ENCODE measurements at regions not wholly inside any gene's neighbourhood (a gene's known extent, or its start where the extent isn't known, plus 50 kb on each side); places are given as distances from the start of the nearest gene placed in this dataset.
A peak's percentile ranks its signal among the peaks of the same experiment; 100 is the strongest.

DNA sequence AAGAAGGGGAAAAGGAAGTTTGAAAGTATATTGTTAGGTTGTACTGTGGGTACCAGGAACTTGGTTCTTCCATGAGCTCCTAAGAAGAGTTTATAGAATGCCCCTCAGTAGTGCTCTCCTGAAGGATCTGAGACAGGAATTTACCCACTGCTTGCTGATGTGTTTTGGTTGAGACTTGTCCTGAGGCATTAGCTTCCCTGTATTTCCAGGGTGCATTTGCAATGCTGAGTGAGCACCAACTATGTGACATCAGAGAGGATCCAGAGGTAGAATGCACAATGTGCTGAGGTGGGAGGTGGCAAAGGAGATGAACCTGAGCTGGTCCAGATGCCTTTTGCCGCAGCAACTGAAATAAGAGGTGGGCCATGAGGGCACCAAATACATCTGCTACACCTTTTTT, 64.3 kb upstream of the LRRC3B start:
- Histone ChIP-seq H3K23ac (ENCODE audit: low read length) (no peak overlapping the region), H3K18ac (ENCODE audit: low read length) (no peak overlapping the region), H3K27me3 (ENCODE audit: insufficient read depth, low read length) (no peaks in the 10 kb centered on the region), H3K79me2 (ENCODE audit: control insufficient read depth, insufficient read depth, low read length, poor library complexity) (no peaks in the 10 kb centered on the region), H4K12ac (ENCODE audit: low read depth, low read length) (no peak overlapping the region), H3K27ac (ENCODE audit: low read depth, low read length) (no peak overlapping the region), H2BK120ac (ENCODE audit: insufficient read depth, low read length, poor library complexity) (no peak overlapping the region), H3K36me3 (ENCODE audit: control insufficient read depth in 1 of 2, insufficient read depth in 2 of 2, low read length in 2 of 2) (no peaks in the 10 kb centered on the region), H2AK5ac (ENCODE audit: low read length) (no peak overlapping the region), H4K8ac (ENCODE audit: low read depth, low read length) (no peak overlapping the region), H3K4me2 (ENCODE audit: low read length) (no peak overlapping the region), H3K4me1 (ENCODE audit: control insufficient read depth in 1 of 2, insufficient read depth in 2 of 2, low read length in 2 of 2) (peaks cover 0 to 4% of the 10 kb centered on the region in 2 experiments), H3K9me3 (ENCODE audit: insufficient read depth, low read depth, low read length) (no peaks in the 10 kb centered on the region), H3K9ac (ENCODE audit: low read length) (no peak overlapping the region), H4K91ac (ENCODE audit: low read depth, low read length) (no peak overlapping the region), H2AFZ (ENCODE audit: insufficient read depth, low read length, poor library complexity) (no peak overlapping the region), H3K4me3 (ENCODE audit: low read depth, low read length) (no peak overlapping the region), H3K14ac (ENCODE audit: low read length) (no peak overlapping the region), H2BK12ac (ENCODE audit: low read length) (no peak overlapping the region), H2BK5ac (ENCODE audit: low read depth, low read length, poor library complexity) (no peak overlapping the region), H3K4ac (ENCODE audit: low read depth, low read length) (no peak overlapping the region), H3K79me1 (ENCODE audit: low read length) (no peaks in the 10 kb centered on the region)
- no peak for DNase-seq
- no CpG with 5 or more reads among the region's 1 CpG for WGBS (ENCODE audit: extremely low coverage, insufficient coverage, insufficient read length)

DNA sequence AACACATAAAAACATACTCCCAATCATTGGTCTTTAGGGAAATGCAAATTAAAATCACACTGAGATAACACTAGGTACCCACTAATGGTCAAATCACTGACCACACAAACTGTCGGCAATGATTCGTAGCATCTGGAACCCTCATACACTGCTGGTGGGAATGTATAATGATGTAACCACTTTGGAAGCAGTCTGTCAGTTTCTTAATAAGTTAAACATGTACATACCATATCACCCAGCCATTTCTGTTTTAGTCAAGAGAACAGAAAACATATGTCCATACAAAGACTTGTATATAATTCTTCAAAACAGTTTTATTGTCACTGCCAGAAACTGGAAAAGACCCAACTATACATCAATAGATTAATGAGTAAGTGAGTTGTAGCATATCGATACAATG, 63.3 kb upstream of the LRRC3B start:
- H3K36me3 ChIP-seq (ENCODE audit: control insufficient read depth in 1 of 2, insufficient read depth in 2 of 2, low read length in 2 of 2), result no peaks in the 10 kb centered on the region

DNA sequence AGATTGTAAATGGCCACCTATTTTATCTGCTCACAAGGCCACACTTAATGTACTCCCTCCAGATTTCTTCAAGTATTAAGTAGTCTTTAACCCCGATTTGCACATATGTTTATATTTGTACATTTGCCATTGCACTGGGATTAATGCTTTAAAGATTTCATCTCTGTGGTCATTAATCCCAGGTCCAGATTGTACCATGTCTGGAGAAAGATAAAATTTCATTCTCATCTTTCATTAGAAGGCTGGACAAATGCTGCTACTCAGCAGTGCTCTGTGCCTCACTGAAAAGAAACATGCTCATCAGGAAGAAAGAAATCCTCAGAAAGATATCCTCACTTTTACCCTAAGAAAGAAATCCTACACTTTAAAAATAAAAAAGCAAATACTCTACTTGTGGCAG, 62.5 kb upstream of the LRRC3B start:
- H3K27me3 ChIP-seq (ENCODE audit: insufficient read depth, low read length), result no peaks in the 10 kb centered on the region
- no peak overlapping the region for H3K4me2 ChIP-seq (ENCODE audit: low read length)
- WGBS (ENCODE audit: extremely low coverage, insufficient coverage, insufficient read length), result no CpG with 5 or more reads among the region's 1 CpG
- H2AFZ ChIP-seq (ENCODE audit: insufficient read depth, low read length, poor library complexity), result no peak overlapping the region
- H3K4ac ChIP-seq (ENCODE audit: low read depth, low read length), result no peak overlapping the region
- H4K8ac ChIP-seq (ENCODE audit: low read depth, low read length), result no peak overlapping the region
- no peak overlapping the region for H2BK120ac ChIP-seq (ENCODE audit: insufficient read depth, low read length, poor library complexity)
- DNase-seq, result no peak
- H3K79me2 ChIP-seq (ENCODE audit: control insufficient read depth, insufficient read depth, low read length, poor library complexity), result no peaks in the 10 kb centered on the region
- H2BK12ac ChIP-seq (ENCODE audit: low read length), result no peak overlapping the region
- H3K9me3 ChIP-seq (ENCODE audit: insufficient read depth, low read depth, low read length), result no peaks in the 10 kb centered on the region
- no peak overlapping the region for H4K91ac ChIP-seq (ENCODE audit: low read depth, low read length)
- H2BK5ac ChIP-seq (ENCODE audit: low read depth, low read length, poor library complexity), result no peak overlapping the region
- peaks cover 0 to 4% of the 10 kb centered on the region in 2 experiments for H3K4me1 ChIP-seq (ENCODE audit: control insufficient read depth in 1 of 2, insufficient read depth in 2 of 2, low read length in 2 of 2)
- no peak overlapping the region for H2AK5ac ChIP-seq (ENCODE audit: low read length)
- no peak overlapping the region for H3K9ac ChIP-seq (ENCODE audit: low read length)
- H4K12ac ChIP-seq (ENCODE audit: low read depth, low read length), result no peak overlapping the region
- H3K4me3 ChIP-seq (ENCODE audit: low read depth, low read length), result no peak overlapping the region
- H3K23ac ChIP-seq (ENCODE audit: low read length), result no peak overlapping the region
- H3K14ac ChIP-seq (ENCODE audit: low read length), result no peak overlapping the region
- H3K27ac ChIP-seq (ENCODE audit: low read depth, low read length), result peak overlapping the region; percentile 58
- H3K79me1 ChIP-seq (ENCODE audit: low read length), result no peaks in the 10 kb centered on the region
- no peak overlapping the region for H3K18ac ChIP-seq (ENCODE audit: low read length)
- H3K36me3 ChIP-seq (ENCODE audit: control insufficient read depth in 1 of 2, insufficient read depth in 2 of 2, low read length in 2 of 2), result no peaks in the 10 kb centered on the region

More for the DNA sequence above, 63.3 kb upstream of the LRRC3B start:
- DNase-seq, result no peak
- Histone ChIP-seq H3K4me2 (ENCODE audit: low read length) (no peak overlapping the region), H3K9me3 (ENCODE audit: insufficient read depth, low read depth, low read length) (no peaks in the 10 kb centered on the region), H2BK120ac (ENCODE audit: insufficient read depth, low read length, poor library complexity) (no peak overlapping the region), H3K4me1 (ENCODE audit: control insufficient read depth in 1 of 2, insufficient read depth in 2 of 2, low read length in 2 of 2) (peaks cover 0 to 4% of the 10 kb centered on the region in 2 experiments), H2BK12ac (ENCODE audit: low read length) (no peak overlapping the region), H3K27ac (ENCODE audit: low read depth, low read length) (no peak overlapping the region), H3K4ac (ENCODE audit: low read depth, low read length) (no peak overlapping the region), H2AK5ac (ENCODE audit: low read length) (no peak overlapping the region), H4K8ac (ENCODE audit: low read depth, low read length) (no peak overlapping the region), H4K91ac (ENCODE audit: low read depth, low read length) (no peak overlapping the region), H3K27me3 (ENCODE audit: insufficient read depth, low read length) (no peaks in the 10 kb centered on the region), H4K12ac (ENCODE audit: low read depth, low read length) (no peak overlapping the region), H3K18ac (ENCODE audit: low read length) (no peak overlapping the region), H3K4me3 (ENCODE audit: low read depth, low read length) (no peak overlapping the region), H3K14ac (ENCODE audit: low read length) (no peak overlapping the region), H2AFZ (ENCODE audit: insufficient read depth, low read length, poor library complexity) (no peak overlapping the region), H3K79me1 (ENCODE audit: low read length) (no peaks in the 10 kb centered on the region), H2BK5ac (ENCODE audit: low read depth, low read length, poor library complexity) (no peak overlapping the region), H3K23ac (ENCODE audit: low read length) (no peak overlapping the region), H3K79me2 (ENCODE audit: control insufficient read depth, insufficient read depth, low read length, poor library complexity) (no peaks in the 10 kb centered on the region), H3K9ac (ENCODE audit: low read length) (no peak overlapping the region)
- WGBS (ENCODE audit: extremely low coverage, insufficient coverage, insufficient read length), result no CpG with 5 or more reads among the region's 3 CpGs

DNA sequence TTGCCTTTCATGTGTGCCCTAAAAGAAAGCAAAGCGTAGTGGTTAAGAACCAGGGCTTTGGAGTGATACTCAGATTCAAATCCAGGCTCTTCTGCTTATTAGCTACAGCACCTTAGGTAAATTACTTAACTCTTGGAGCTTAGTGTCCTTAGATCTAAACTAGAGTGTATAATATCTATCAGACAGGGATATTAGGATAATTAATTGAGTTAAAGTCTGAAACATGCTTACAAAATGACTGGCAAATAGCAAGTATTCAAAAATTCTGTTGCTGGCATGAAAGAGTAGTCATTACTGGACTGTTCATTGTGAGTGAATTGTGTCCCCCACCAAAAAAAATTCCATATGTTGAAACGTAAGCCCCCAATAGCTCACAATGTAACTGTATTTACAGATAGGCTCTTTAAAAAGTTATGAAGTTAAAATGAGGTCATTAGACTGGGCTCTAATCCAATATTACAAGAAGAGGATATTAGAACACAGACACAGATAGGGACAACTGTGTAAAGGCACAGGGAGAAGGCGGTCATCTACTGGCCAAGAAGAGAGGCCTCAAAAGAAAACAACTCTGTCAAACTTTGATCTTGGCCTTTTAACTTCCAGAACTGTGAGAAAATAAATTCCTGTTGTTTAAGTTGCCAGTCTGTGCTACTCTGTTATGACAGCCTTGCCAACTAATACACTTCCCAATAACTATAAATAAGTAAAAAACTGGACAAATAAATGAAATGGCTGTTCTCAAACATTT, 60.4 kb upstream of the LRRC3B start:
- Histone ChIP-seq H3K4me2 (ENCODE audit: low read length) (no peak overlapping the region), H3K23ac (ENCODE audit: low read length) (no peak overlapping the region), H3K27me3 (ENCODE audit: insufficient read depth, low read length) (no peaks in the 10 kb centered on the region), H4K12ac (ENCODE audit: low read depth, low read length) (no peak overlapping the region), H3K79me2 (ENCODE audit: control insufficient read depth, insufficient read depth, low read length, poor library complexity) (no peaks in the 10 kb centered on the region), H3K36me3 (ENCODE audit: control insufficient read depth in 1 of 2, insufficient read depth in 2 of 2, low read length in 2 of 2) (no peaks in the 10 kb centered on the region), H3K9ac (ENCODE audit: low read length) (no peak overlapping the region), H2BK5ac (ENCODE audit: low read depth, low read length, poor library complexity) (no peak overlapping the region), H3K9me3 (ENCODE audit: insufficient read depth, low read depth, low read length) (no peaks in the 10 kb centered on the region), H2AK5ac (ENCODE audit: low read length) (no peak overlapping the region), H2AFZ (ENCODE audit: insufficient read depth, low read length, poor library complexity) (no peak overlapping the region), H3K14ac (ENCODE audit: low read length) (no peak overlapping the region), H3K4ac (ENCODE audit: low read depth, low read length) (no peak overlapping the region), H3K27ac (ENCODE audit: low read depth, low read length) (no peak overlapping the region), H3K79me1 (ENCODE audit: low read length) (no peaks in the 10 kb centered on the region), H2BK12ac (ENCODE audit: low read length) (no peak overlapping the region), H4K8ac (ENCODE audit: low read depth, low read length) (no peak overlapping the region), H2BK120ac (ENCODE audit: insufficient read depth, low read length, poor library complexity) (no peak overlapping the region), H4K91ac (ENCODE audit: low read depth, low read length) (no peak overlapping the region), H3K4me1 (ENCODE audit: control insufficient read depth in 1 of 2, insufficient read depth in 2 of 2, low read length in 2 of 2) (peaks cover 0 to 4% of the 10 kb centered on the region in 2 experiments), H3K4me3 (ENCODE audit: low read depth, low read length) (no peak overlapping the region), H3K18ac (ENCODE audit: low read length) (no peak overlapping the region)
- DNase-seq, result no peak
- no CpG with 5 or more reads among the region's 3 CpGs for WGBS (ENCODE audit: extremely low coverage, insufficient coverage, insufficient read length)
